ENCODE measurements at regions not wholly inside any gene's neighbourhood (a gene's known extent, or its start where the extent isn't known, plus 50 kb on each side); places are given as distances from the start of the nearest gene placed in this dataset.

- TF ChIP-seq CTCF (IDR thresholded peaks at IDR 0.05; ENCODE audit: control extremely low read depth, extremely low read depth, low read depth, missing control alignments): no peak
- CTCF ChIA-PET: interaction anchor here (1.6 kb wide), 1 partner anchor 9 kb away, joined by 8 read pairs; no protein-coding TSS in a partner anchor
- POLR2A ChIA-PET: no interaction called here
- no peak for DNase-seq (ENCODE audit: extremely low spot score)
Measured at GRCh38 chr16:49018259-49018931, 263.2 kb downstream of the CBLN1 start.

- no peak for TF ChIP-seq CTCF (IDR thresholded peaks at IDR 0.05; ENCODE audit: control extremely low read depth, extremely low read depth, low read depth, missing control alignments)
- ChIA-PET CTCF (interaction anchor here (1.6 kb wide), 1 partner anchor 10 kb away, joined by 8 read pairs; no protein-coding TSS in a partner anchor), POLR2A (no interaction called here)
- DNase-seq (ENCODE audit: extremely low spot score): no peak
Measured at GRCh38 chr16:49017501-49017900, 264.1 kb downstream of the CBLN1 start.

GRCh38 chr16:49016461-49016860, 265.2 kb downstream of the CBLN1 start:
- no peak for DNase-seq (ENCODE audit: extremely low spot score)
- TF ChIP-seq CTCF (IDR thresholded peaks at IDR 0.05; ENCODE audit: control extremely low read depth, extremely low read depth, low read depth, missing control alignments): no peak
- POLR2A ChIA-PET: no interaction called here
- CTCF ChIA-PET: no interaction called here

- ChIA-PET CTCF (no interaction called here), POLR2A (no interaction called here)
- no peak for DNase-seq (ENCODE audit: extremely low spot score)
- TF ChIP-seq CTCF (IDR thresholded peaks at IDR 0.05; ENCODE audit: control extremely low read depth, extremely low read depth, low read depth, missing control alignments): no peak
Measured at GRCh38 chr16:49015225-49015592, 266.4 kb downstream of the CBLN1 start.

- POLR2A ChIA-PET: no interaction called here
- DNase-seq (ENCODE audit: extremely low spot score): no peak
- CTCF ChIA-PET: no interaction called here
- no peak for TF ChIP-seq CTCF (IDR thresholded peaks at IDR 0.05; ENCODE audit: control extremely low read depth, extremely low read depth, low read depth, missing control alignments)
Measured at GRCh38 chr16:49014277-49015224, 267.1 kb downstream of the CBLN1 start.

GRCh38 chr16:49013727-49014080, 267.9 kb downstream of the CBLN1 start:
- ChIA-PET CTCF (no interaction called here), POLR2A (no interaction called here)
- TF ChIP-seq CTCF (IDR thresholded peaks at IDR 0.05; ENCODE audit: control extremely low read depth, extremely low read depth, low read depth, missing control alignments): no peak
- no peak for DNase-seq (ENCODE audit: extremely low spot score)
